IPS DF 6.9 (cell line): ENCODE measurements at regions not wholly inside any gene's neighbourhood (a gene's known extent, or its start where the extent isn't known, plus 50 kb on each side); places are given as distances from the start of the nearest gene placed in this dataset.

Experiments used
- DNase-seq: peaks from one replicate; pipeline ENCODE4 v3.0.0-alpha.2; 2013; ENCODE audit warnings: low read depth, low spot score
- H3K27ac ChIP-seq: one replicate; pipeline ENCODE4 v1.5.1; 2013; ENCODE audit warnings: low read length, control low read depth
- H3K27me3 ChIP-seq: 2 replicates; pipeline ENCODE4 v1.6.1; 2013; ENCODE audit warnings: mild to moderate bottlenecking, low read length; ENCODE audit not compliant: control insufficient read depth, insufficient read depth
- H3K36me3 ChIP-seq: 2 replicates; pipeline ENCODE4 v1.6.1; 2013; ENCODE audit warnings: low read length; ENCODE audit not compliant: control insufficient read depth, insufficient read depth
- H3K4me1 ChIP-seq: 2 replicates; pipeline ENCODE4 v1.6.1; 2013; ENCODE audit warnings: low read length; ENCODE audit not compliant: control insufficient read depth, insufficient read depth
- H3K4me3 ChIP-seq: 2 replicates; pipeline ENCODE4 v1.5.1; 2013; ENCODE audit warnings: mild to moderate bottlenecking, low read length
- H3K9me3 ChIP-seq: 2 replicates; pipeline ENCODE4 v1.6.1; 2013; ENCODE audit warnings: low read length, inconsistent platforms; ENCODE audit not compliant: control insufficient read depth, insufficient read depth
- WGBS: extraction: QIAGEN DNeasy Blood & Tissue Kit; methylation state at CpG from one replicate; pipeline ENCODE4 v1.1.7; 2013; ENCODE audit warnings: mixed read lengths, missing lambda C conversion rate; ENCODE audit not compliant: insufficient read length, insufficient coverage; 5-methylcytosine and 5-hydroxymethylcytosine counted together

GRCh38 chr1:4851385-4852065 lies 197.1 kb downstream of the AJAP1 start:
- WGBS, result no CpG with 5 or more reads among the region's 8 CpGs
- peaks cover 3% of the 10 kb centered on the region for H3K9me3 ChIP-seq
- no peak overlapping the region for H3K27ac ChIP-seq
- DNase-seq, result no peak
- H3K27me3 ChIP-seq, result no peaks in the 10 kb centered on the region
- H3K4me1 ChIP-seq, result no peaks in the 10 kb centered on the region
- no peaks in the 10 kb centered on the region for H3K36me3 ChIP-seq
- H3K4me3 ChIP-seq, result no peak overlapping the region

- H3K4me1 ChIP-seq, result no peaks in the 10 kb centered on the region
- DNase-seq, result no peak
- peaks cover 1% of the 10 kb centered on the region; the same call in 1 of the 2 replicates for H3K9me3 ChIP-seq
- H3K27ac ChIP-seq, result no peak overlapping the region
- no peaks in the 10 kb centered on the region for H3K27me3 ChIP-seq
- H3K4me3 ChIP-seq, result no peak overlapping the region
- no CpG with 5 or more reads among the region's 4 CpGs for WGBS
- no peaks in the 10 kb centered on the region for H3K36me3 ChIP-seq
Observed at GRCh38 chr1:4848431-4848830, 194.0 kb downstream of the AJAP1 start.

GRCh38 chr1:4847711-4848110 lies 193.3 kb downstream of the AJAP1 start:
- H3K36me3 ChIP-seq, result no peaks in the 10 kb centered on the region

More at GRCh38 chr1:4847711-4848110, 193.3 kb downstream of the AJAP1 start:
- no peak for DNase-seq
- peaks cover 1% of the 10 kb centered on the region; the same call in 1 of the 2 replicates for H3K9me3 ChIP-seq
- WGBS, result no CpG with 5 or more reads among the region's 5 CpGs
- no peaks in the 10 kb centered on the region for H3K4me1 ChIP-seq
- no peaks in the 10 kb centered on the region for H3K27me3 ChIP-seq
- no peak overlapping the region for H3K4me3 ChIP-seq
- H3K27ac ChIP-seq, result no peak overlapping the region
